Neural cell (in vitro differentiated cells): ENCODE measurements at regions not wholly inside any gene's neighbourhood (a gene's known extent, or its start where the extent isn't known, plus 50 kb on each side); places are given as distances from the start of the nearest gene placed in this dataset.

Source experiments
- H2AFZ ChIP-seq: fragments of 200-600, 300-800 bp; sonication (generic), shearing (Covaris generic); 2 replicates; pipeline ENCODE4 v1.6.0; 2014; ENCODE audit warnings: low read depth, mild to moderate bottlenecking, antibody characterized with exemption, low read length, moderate library complexity
- H3F3A ChIP-seq: fragments of 200-600 bp; shearing (Covaris generic); 2 replicates; pipeline ENCODE4 v1.6.1; 2016; ENCODE audit warnings: mild to moderate bottlenecking, moderate library complexity, mixed read lengths, antibody characterized with exemption, low read length; ENCODE audit not compliant: insufficient read depth, poor library complexity, severe bottlenecking
- H3K27ac ChIP-seq: fragments of 200-600, 300-800 bp; sonication (generic), shearing (Covaris generic); 2 replicates; pipeline ENCODE4 v1.5.1; 2014; ENCODE audit warnings: mild to moderate bottlenecking, low read length, moderate library complexity
- H3K27me3 ChIP-seq: fragments of 300-800, 200-600 bp; sonication (generic), shearing (Covaris generic); 2 replicates; pipeline ENCODE4 v1.6.0; 2014; ENCODE audit warnings: mild to moderate bottlenecking, low read depth, low read length, moderate library complexity; ENCODE audit not compliant: insufficient read depth
- H3K36me3 ChIP-seq: fragments of 300-800, 200-600 bp; sonication (generic), shearing (Covaris generic); 2 replicates; pipeline ENCODE4 v1.5.1; 2014; ENCODE audit warnings: mild to moderate bottlenecking, antibody characterized with exemption, low read length, moderate library complexity; ENCODE audit not compliant: insufficient read depth
- H3K4me2 ChIP-seq: fragments of 300-800, 200-600 bp; sonication (generic), shearing (Covaris generic); 2 replicates; pipeline ENCODE4 v1.6.0; 2014; ENCODE audit warnings: mild to moderate bottlenecking, low read length
- H3K4me3 ChIP-seq: fragments of 300-800, 200-600 bp; sonication (generic), shearing (Covaris generic); 2 replicates; pipeline ENCODE4 v1.5.1; 2014; ENCODE audit warnings: mild to moderate bottlenecking, low read length, moderate library complexity
- H3K79me2 ChIP-seq: fragments of 200-600 bp; shearing (Covaris generic); replicated peaks from 2 replicates; pipeline ENCODE4 v1.6.0; 2014; ENCODE audit warnings: mild to moderate bottlenecking, low read length, moderate library complexity; ENCODE audit not compliant: insufficient read depth
- H3K9ac ChIP-seq: fragments of 300-800, 200-600 bp; sonication (generic), shearing (Covaris generic); 2 replicates; pipeline ENCODE4 v1.6.1; 2016; ENCODE audit warnings: mild to moderate bottlenecking, low read length, mixed read lengths
- H3K9me2 ChIP-seq: fragments of 200-600 bp; shearing (Covaris generic); 2 replicates; pipeline ENCODE4 v1.6.1; 2016; ENCODE audit warnings: mild to moderate bottlenecking, low read length, mixed read lengths; ENCODE audit not compliant: insufficient read depth
- H3K9me3 ChIP-seq: fragments of 200-600, 300-800 bp; sonication (generic), shearing (Covaris generic); 2 replicates; pipeline ENCODE4 v1.6.1; 2016; ENCODE audit warnings: mild to moderate bottlenecking, mixed run types, low read length, moderate library complexity, mixed read lengths
- H4K20me1 ChIP-seq: fragments of 200-600 bp; shearing (Covaris generic); 2 replicates; pipeline ENCODE4 v1.6.1; 2016; ENCODE audit warnings: mild to moderate bottlenecking, mixed run types; ENCODE audit not compliant: insufficient read depth
- EZH2 ChIP-seq: fragments of 200-600, 300-800 bp; shearing (Covaris generic), sonication (generic); IDR thresholded peaks from 2 replicates; pipeline ENCODE4 v1.6.1; 2014; ENCODE audit warnings: antibody characterized with exemption, low read length, borderline replicate concordance, mild to moderate bottlenecking; ENCODE audit not compliant: insufficient read depth, poor library complexity, severe bottlenecking
- MXI1 ChIP-seq: fragments of 450-650 bp; conservative IDR thresholded peaks from 2 replicates; pipeline ENCODE4 v1.6.1; 2014; ENCODE audit warnings: antibody characterized with exemption, mild to moderate bottlenecking; ENCODE audit not compliant: poor library complexity, severe bottlenecking
- RAD21 ChIP-seq: fragments of 450-650 bp; conservative IDR thresholded peaks from 2 replicates; pipeline ENCODE4 v1.6.1; 2014; ENCODE audit warnings: antibody characterized with exemption, mild to moderate bottlenecking, moderate library complexity
- SMC3 ChIP-seq: fragments of 450-650 bp; conservative IDR thresholded peaks from 2 replicates; pipeline ENCODE4 v1.6.1; 2014; ENCODE audit warnings: antibody characterized with exemption, mild to moderate bottlenecking, moderate library complexity; ENCODE audit not compliant: poor library complexity
- TAF1 ChIP-seq: IDR thresholded peaks from 2 replicates; pipeline ENCODE4 v1.6.1; 2012; ENCODE audit warnings: low read depth
- TF ChIP-seq, protein P1 (sequence below): IDR thresholded peaks from 2 replicates; pipeline ENCODE4 v1.6.1; 2012; ENCODE audit warnings: borderline replicate concordance
- TF ChIP-seq, protein P2 (sequence below): fragments of 450-650 bp; IDR thresholded peaks from 2 replicates; pipeline ENCODE4 v1.5.1; 2014; ENCODE audit warnings: antibody characterized with exemption, mild to moderate bottlenecking, moderate library complexity; ENCODE audit not compliant: poor library complexity, severe bottlenecking

DNA sequence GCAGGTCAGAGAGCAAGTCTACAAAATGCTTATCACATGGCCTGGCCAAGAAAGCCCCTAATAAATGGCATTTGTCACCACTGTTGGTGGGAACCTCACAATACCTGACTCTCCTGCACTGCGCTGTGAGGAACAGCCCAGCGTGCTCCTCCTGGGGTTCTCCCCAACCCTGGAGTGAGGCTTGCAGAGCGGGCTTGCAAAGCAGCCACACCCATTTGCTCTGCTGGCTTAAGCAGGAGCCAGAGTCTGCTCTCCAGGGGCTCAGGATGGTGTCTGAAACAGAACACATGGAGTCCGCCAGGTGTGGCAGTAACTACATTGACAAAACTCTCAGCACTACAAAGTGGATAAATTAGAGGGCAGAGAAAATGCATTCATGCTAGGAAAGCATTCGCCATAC is 331.0 kb upstream of the CCL2 start:
- TF ChIP-seq, protein P1, sequence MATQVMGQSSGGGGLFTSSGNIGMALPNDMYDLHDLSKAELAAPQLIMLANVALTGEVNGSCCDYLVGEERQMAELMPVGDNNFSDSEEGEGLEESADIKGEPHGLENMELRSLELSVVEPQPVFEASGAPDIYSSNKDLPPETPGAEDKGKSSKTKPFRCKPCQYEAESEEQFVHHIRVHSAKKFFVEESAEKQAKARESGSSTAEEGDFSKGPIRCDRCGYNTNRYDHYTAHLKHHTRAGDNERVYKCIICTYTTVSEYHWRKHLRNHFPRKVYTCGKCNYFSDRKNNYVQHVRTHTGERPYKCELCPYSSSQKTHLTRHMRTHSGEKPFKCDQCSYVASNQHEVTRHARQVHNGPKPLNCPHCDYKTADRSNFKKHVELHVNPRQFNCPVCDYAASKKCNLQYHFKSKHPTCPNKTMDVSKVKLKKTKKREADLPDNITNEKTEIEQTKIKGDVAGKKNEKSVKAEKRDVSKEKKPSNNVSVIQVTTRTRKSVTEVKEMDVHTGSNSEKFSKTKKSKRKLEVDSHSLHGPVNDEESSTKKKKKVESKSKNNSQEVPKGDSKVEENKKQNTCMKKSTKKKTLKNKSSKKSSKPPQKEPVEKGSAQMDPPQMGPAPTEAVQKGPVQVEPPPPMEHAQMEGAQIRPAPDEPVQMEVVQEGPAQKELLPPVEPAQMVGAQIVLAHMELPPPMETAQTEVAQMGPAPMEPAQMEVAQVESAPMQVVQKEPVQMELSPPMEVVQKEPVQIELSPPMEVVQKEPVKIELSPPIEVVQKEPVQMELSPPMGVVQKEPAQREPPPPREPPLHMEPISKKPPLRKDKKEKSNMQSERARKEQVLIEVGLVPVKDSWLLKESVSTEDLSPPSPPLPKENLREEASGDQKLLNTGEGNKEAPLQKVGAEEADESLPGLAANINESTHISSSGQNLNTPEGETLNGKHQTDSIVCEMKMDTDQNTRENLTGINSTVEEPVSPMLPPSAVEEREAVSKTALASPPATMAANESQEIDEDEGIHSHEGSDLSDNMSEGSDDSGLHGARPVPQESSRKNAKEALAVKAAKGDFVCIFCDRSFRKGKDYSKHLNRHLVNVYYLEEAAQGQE, result no peak
- TF ChIP-seq SMC3 (no peak), TAF1 (no peak), RAD21 (no peak), EZH2 (no peak)
- TF ChIP-seq, protein P2, sequence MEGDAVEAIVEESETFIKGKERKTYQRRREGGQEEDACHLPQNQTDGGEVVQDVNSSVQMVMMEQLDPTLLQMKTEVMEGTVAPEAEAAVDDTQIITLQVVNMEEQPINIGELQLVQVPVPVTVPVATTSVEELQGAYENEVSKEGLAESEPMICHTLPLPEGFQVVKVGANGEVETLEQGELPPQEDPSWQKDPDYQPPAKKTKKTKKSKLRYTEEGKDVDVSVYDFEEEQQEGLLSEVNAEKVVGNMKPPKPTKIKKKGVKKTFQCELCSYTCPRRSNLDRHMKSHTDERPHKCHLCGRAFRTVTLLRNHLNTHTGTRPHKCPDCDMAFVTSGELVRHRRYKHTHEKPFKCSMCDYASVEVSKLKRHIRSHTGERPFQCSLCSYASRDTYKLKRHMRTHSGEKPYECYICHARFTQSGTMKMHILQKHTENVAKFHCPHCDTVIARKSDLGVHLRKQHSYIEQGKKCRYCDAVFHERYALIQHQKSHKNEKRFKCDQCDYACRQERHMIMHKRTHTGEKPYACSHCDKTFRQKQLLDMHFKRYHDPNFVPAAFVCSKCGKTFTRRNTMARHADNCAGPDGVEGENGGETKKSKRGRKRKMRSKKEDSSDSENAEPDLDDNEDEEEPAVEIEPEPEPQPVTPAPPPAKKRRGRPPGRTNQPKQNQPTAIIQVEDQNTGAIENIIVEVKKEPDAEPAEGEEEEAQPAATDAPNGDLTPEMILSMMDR, result no peak
- no peaks in the 10 kb centered on the region for H3K27me3 ChIP-seq
- no peaks in the 10 kb centered on the region for H3F3A ChIP-seq
- H3K27ac ChIP-seq, result no peak overlapping the region
- no peaks in the 10 kb centered on the region for H3K9me2 ChIP-seq
- no peak overlapping the region for H3K9ac ChIP-seq
- no peak overlapping the region for H3K4me3 ChIP-seq
- no peaks in the 10 kb centered on the region for H4K20me1 ChIP-seq
- H3K9me3 ChIP-seq, result no peaks in the 10 kb centered on the region
- H3K36me3 ChIP-seq, result no peaks in the 10 kb centered on the region
- H2AFZ ChIP-seq, result no peak overlapping the region
- H3K4me2 ChIP-seq, result no peak overlapping the region
- no peaks in the 10 kb centered on the region for H3K79me2 ChIP-seq

DNA sequence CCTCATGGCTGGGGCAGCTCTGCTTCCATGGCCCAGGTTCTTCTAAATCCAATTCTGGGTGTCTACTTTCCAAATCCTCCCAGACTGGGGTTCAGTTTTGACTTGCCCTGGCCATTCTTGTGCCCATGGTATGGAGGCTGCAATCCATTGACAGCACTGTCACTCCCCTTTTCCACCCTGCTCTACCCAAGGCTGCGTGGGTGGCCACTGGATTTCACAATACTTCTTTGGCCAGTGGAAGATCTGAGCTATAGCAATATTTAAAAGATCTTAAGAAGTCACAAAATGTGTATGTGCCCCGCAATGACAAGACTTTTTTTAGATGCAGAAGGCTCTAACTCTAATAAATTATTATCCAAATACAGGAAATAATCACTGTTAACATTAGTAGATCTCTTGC is 329.4 kb upstream of the CCL2 start:
- no peak overlapping the region for H2AFZ ChIP-seq
- H4K20me1 ChIP-seq, result no peaks in the 10 kb centered on the region
- H3K36me3 ChIP-seq, result no peaks in the 10 kb centered on the region
- TF ChIP-seq MXI1, result no peak
- TF ChIP-seq TAF1, result no peak
- TF ChIP-seq SMC3, result no peak
- no peak for TF ChIP-seq RAD21
- no peak for TF ChIP-seq EZH2
- no peaks in the 10 kb centered on the region for H3K27me3 ChIP-seq
- H3K4me3 ChIP-seq, result no peak overlapping the region
- no peak overlapping the region for H3K27ac ChIP-seq
- H3K9me2 ChIP-seq, result no peaks in the 10 kb centered on the region
- no peaks in the 10 kb centered on the region for H3F3A ChIP-seq
- H3K9ac ChIP-seq, result no peak overlapping the region
- no peaks in the 10 kb centered on the region for H3K79me2 ChIP-seq
- no peaks in the 10 kb centered on the region for H3K9me3 ChIP-seq
- no peak overlapping the region for H3K4me2 ChIP-seq

DNA sequence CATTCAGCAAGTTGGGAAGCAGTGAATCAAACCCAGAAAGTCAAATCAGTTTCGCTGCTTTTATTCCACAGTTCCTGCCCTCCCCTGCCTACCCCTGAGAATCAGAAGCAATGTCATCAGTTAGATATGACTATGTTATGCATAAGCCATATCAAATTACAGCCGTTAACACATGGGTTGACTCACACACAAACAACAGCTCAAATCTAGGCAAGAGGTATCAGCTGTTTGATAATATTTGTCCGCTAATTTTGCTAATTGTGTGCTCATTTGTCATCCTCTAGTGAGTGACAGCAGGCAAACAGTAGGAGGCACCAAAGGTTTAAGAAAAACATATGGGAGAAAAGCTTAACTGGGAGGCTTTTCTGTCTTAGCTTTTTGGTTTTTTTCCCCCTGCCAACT is 327.4 kb upstream of the CCL2 start:
- H3K9me2 ChIP-seq, result no peaks in the 10 kb centered on the region
- H3K27me3 ChIP-seq, result no peaks in the 10 kb centered on the region
- H2AFZ ChIP-seq, result no peak overlapping the region
- no peaks in the 10 kb centered on the region for H3K36me3 ChIP-seq
- H4K20me1 ChIP-seq, result no peaks in the 10 kb centered on the region
- no peaks in the 10 kb centered on the region for H3K9me3 ChIP-seq
- no peak overlapping the region for H3K27ac ChIP-seq
- no peaks in the 10 kb centered on the region for H3K79me2 ChIP-seq
- no peaks in the 10 kb centered on the region for H3F3A ChIP-seq
- no peak overlapping the region for H3K4me2 ChIP-seq
- H3K9ac ChIP-seq, result no peak overlapping the region
- TF ChIP-seq, protein P2, result peak; percentile 62
- peak; percentile 64 for TF ChIP-seq RAD21
- TF ChIP-seq TAF1, result no peak
- TF ChIP-seq SMC3, result peak; percentile 64
- TF ChIP-seq, protein P1, result no peak
- no peak overlapping the region for H3K4me3 ChIP-seq
